HUES64 (cell line): ENCODE measurements at regions not wholly inside any gene's neighbourhood (a gene's known extent, or its start where the extent isn't known, plus 50 kb on each side); places are given as distances from the start of the nearest gene placed in this dataset.
"Not testable (repeated sequence)": the region's sequence is repeated elsewhere in the genome, so short reads cannot be mapped to it uniquely, and the experiment has no call there.

Source experiments
- H3K27ac ChIP-seq: 2 replicates; pipeline ENCODE4 v1.7.0; 2013; ENCODE audit warnings: low read depth, low read length, inconsistent platforms
- H3K27me3 ChIP-seq: 2 replicates; pipeline ENCODE4 v1.6.1; 2013; ENCODE audit warnings: mild to moderate bottlenecking, low read length; ENCODE audit not compliant: insufficient read depth
- H3K36me3 ChIP-seq: 2 replicates; pipeline ENCODE4 v1.6.1; 2013; ENCODE audit warnings: mild to moderate bottlenecking, low read length; ENCODE audit not compliant: insufficient read depth
- H3K4me1 ChIP-seq: 2 replicates; pipeline ENCODE4 v1.6.1; 2013; ENCODE audit warnings: mild to moderate bottlenecking, low read length, moderate library complexity; ENCODE audit not compliant: insufficient read depth
- H3K4me3 ChIP-seq: 2 replicates; pipeline ENCODE4 v1.5.1; 2013; ENCODE audit warnings: mild to moderate bottlenecking, low read length, moderate library complexity
- H3K9ac ChIP-seq: 2 replicates; pipeline ENCODE4 v1.6.1; 2013; ENCODE audit warnings: mild to moderate bottlenecking, low read depth, low read length
- H3K9me3 ChIP-seq: 2 replicates; pipeline ENCODE4 v1.6.1; 2013; ENCODE audit warnings: low read depth, low read length; ENCODE audit not compliant: insufficient read depth
- WGBS: fragments of 150-250, 120-280 bp; methylation state at CpG from one replicate; pipeline ENCODE4 v1.1.7; 2013; ENCODE audit warnings: missing lambda C conversion rate; 5-methylcytosine and 5-hydroxymethylcytosine counted together

DNA sequence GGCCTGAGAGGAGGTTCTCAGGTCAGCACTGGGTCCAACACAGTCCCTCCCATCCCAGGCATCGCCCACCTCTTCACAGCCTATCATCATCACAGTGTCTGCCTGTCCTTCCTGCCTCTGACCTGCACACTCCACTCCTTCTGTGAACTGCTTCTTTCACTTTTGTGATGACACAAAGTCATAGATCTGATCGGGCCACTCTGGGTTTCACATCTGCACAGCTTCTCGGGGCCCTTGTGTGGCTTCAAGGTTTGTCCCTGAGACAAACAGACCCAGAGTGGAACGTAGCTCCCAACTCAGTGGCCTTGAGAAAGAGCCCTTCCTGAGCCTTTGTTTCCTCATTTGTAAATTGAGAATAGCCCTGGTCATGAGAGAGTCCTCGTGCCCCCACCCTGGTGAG is 377.1 kb downstream of the ANAPC1 start:
- H3K4me1 ChIP-seq, H3K9ac ChIP-seq, H3K27me3 ChIP-seq, H3K9me3 ChIP-seq, H3K36me3 ChIP-seq, H3K4me3 ChIP-seq, H3K27ac ChIP-seq: not testable (repeated sequence)
- WGBS, result 89% methylated on average over 4 of the region's 5 CpGs

GRCh38 chr2:111509225-111509869 is 374.6 kb downstream of the ANAPC1 start:
- H3K4me1 ChIP-seq, H3K27ac ChIP-seq, H3K27me3 ChIP-seq, H3K4me3 ChIP-seq, H3K9ac ChIP-seq, H3K9me3 ChIP-seq, H3K36me3 ChIP-seq: not testable (repeated sequence)
- WGBS, result 91% methylated on average over 6 of the region's 6 CpGs

DNA sequence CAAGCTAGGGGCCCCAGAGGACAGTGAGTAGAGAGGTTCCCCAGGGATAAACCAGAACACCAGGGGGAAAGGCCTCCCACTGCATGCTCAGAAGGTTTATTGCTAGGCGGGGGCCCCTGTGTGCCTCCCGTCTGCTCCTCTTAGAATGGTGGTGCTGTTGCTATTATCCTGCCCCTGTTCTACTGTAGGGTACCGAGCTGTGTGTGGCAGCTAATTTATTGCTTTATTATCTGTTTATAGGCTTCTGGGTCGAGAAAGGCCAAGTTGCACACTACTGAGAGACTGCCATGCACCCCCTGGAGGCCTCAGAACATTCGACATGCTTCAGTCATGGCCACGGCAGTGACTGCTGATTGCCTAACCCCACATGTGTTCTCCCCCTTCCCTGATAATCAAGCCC is 373.6 kb downstream of the ANAPC1 start:
- H3K9me3 ChIP-seq, H3K36me3 ChIP-seq, H3K27me3 ChIP-seq, H3K4me1 ChIP-seq, H3K4me3 ChIP-seq, H3K27ac ChIP-seq, H3K9ac ChIP-seq: not testable (repeated sequence)
- 93% methylated on average over 2 of the region's 6 CpGs for WGBS

DNA sequence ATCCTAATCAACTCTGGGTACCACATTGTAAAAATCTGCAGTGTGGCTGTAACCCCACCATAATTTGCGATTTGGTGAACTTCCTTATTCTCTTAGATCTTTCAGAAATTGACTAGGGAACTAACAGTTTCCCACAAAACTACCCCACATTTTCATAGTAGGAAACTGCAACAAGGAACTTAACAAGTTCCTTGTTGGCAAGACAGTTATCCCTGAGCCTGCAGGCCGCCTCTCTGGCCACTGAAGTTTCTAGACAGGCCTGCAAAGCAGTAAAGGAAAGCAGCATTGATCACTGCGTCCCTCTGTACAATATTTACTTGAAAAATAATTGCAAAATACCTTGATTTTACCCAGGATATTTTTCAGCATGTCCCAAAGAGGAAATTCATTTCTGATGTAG is 372.9 kb downstream of the ANAPC1 start:
- H3K9ac ChIP-seq, H3K27me3 ChIP-seq, H3K36me3 ChIP-seq, H3K9me3 ChIP-seq, H3K27ac ChIP-seq, H3K4me1 ChIP-seq, H3K4me3 ChIP-seq: not testable (repeated sequence)
- 86% methylated on average over 1 of the region's 3 CpGs for WGBS

DNA sequence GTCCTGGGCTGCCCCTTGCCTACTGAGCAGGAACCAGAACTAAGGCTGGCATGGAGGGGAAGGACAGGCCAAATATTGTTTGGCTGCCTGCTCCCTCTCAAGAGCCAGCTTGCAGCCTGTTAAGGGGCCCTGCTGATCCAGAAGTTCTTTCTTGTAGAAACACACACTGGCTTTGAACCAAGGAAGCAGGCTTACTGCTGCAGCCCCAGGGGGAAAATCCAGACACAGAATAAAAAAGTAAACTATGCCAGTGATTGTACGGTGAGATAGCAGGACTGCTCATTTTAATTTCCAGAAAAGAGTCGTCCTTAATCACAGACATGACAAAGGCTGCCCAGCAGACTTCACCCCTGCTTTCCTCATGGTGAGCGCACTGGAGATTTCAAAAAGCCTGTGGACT is 371.6 kb downstream of the ANAPC1 start:
- not testable (repeated sequence) for H3K4me1 ChIP-seq, H3K4me3 ChIP-seq, H3K27me3 ChIP-seq, H3K9me3 ChIP-seq, H3K27ac ChIP-seq, H3K9ac ChIP-seq, H3K36me3 ChIP-seq
- WGBS, result 84% methylated on average over 2 of the region's 3 CpGs

- not testable (repeated sequence) for H3K9ac ChIP-seq, H3K4me1 ChIP-seq, H3K9me3 ChIP-seq, H3K36me3 ChIP-seq, H3K27ac ChIP-seq, H3K4me3 ChIP-seq, H3K27me3 ChIP-seq
- 100% methylated on average over 2 of the region's 4 CpGs for WGBS
These were observed 369.9 kb downstream of the ANAPC1 start for GRCh38 chr2:111514138-111514537.

- H3K4me3 ChIP-seq, H3K9ac ChIP-seq, H3K4me1 ChIP-seq, H3K27ac ChIP-seq, H3K9me3 ChIP-seq, H3K27me3 ChIP-seq, H3K36me3 ChIP-seq: not testable (repeated sequence)
- 100% methylated on average over 1 of the region's 2 CpGs for WGBS
These were observed 366.8 kb downstream of the ANAPC1 start for GRCh38 chr2:111517050-111517720.

DNA sequence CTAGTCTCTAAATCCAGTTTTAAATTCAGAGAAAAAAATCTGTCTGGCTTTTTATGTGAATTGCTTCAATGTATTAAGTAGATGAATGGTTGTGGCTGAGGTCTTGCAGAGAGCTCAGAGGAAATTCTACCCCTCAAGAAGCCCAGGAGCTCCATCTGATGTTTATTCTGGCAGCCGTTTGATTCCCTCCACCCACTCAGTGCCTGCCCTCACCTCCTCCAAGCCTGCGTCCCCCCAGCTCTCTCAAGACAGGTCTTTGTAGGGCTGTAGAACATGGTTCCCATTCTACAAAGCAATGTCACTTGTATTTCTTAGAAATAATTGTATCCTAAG is 366.3 kb downstream of the ANAPC1 start:
- 86% methylated on average over 1 of the region's 2 CpGs for WGBS
- H3K9ac ChIP-seq, H3K4me1 ChIP-seq, H3K36me3 ChIP-seq, H3K27ac ChIP-seq, H3K4me3 ChIP-seq, H3K27me3 ChIP-seq, H3K9me3 ChIP-seq: not testable (repeated sequence)

DNA sequence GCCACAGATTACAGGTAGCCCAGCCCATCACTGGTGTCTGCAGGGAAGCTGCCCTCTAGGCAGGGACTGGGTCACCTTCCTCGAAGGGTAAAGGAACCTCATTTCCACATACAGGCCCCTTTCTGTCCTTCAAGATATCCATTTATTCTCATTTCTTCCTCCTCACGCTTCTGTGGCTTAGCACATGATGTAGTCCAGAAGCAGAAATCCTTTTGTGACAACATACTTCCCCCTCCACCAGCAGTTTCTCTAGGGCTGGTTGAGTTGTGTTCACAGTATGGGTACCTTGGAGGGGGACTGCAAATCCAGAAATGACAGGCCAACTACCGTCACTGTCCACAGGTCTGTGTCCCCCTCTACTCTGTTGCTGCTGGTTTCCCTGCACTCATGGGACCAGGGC is 364.9 kb downstream of the ANAPC1 start:
- 87% methylated on average over 3 of the region's 3 CpGs for WGBS
- Histone ChIP-seq H3K4me1 (no peaks in the 10 kb centered on the region), H3K9ac (no peak overlapping the region), H3K9me3 (no peaks in the 10 kb centered on the region), H3K27ac (no peak overlapping the region), H3K4me3 (no peak overlapping the region), H3K36me3 (no peaks in the 10 kb centered on the region), H3K27me3 (no peaks in the 10 kb centered on the region)

- H3K9ac ChIP-seq, result no peak overlapping the region
- H3K27ac ChIP-seq, result no peak overlapping the region
- 94% methylated on average over 5 of the region's 5 CpGs for WGBS
- H3K9me3 ChIP-seq, result no peaks in the 10 kb centered on the region
- H3K4me3 ChIP-seq, result no peak overlapping the region
- H3K27me3 ChIP-seq, result no peaks in the 10 kb centered on the region
- H3K4me1 ChIP-seq, result no peaks in the 10 kb centered on the region
- no peaks in the 10 kb centered on the region for H3K36me3 ChIP-seq
These were observed 361.7 kb downstream of the ANAPC1 start for GRCh38 chr2:111522231-111522768.

GRCh38 chr2:111523009-111523408 is 361.0 kb downstream of the ANAPC1 start:
- Histone ChIP-seq H3K4me1 (no peaks in the 10 kb centered on the region), H3K36me3 (no peaks in the 10 kb centered on the region), H3K4me3 (no peak overlapping the region), H3K27me3 (no peaks in the 10 kb centered on the region), H3K9ac (no peak overlapping the region), H3K27ac (no peak overlapping the region), H3K9me3 (no peaks in the 10 kb centered on the region)
- WGBS, result 89% methylated on average over 12 of the region's 12 CpGs

DNA sequence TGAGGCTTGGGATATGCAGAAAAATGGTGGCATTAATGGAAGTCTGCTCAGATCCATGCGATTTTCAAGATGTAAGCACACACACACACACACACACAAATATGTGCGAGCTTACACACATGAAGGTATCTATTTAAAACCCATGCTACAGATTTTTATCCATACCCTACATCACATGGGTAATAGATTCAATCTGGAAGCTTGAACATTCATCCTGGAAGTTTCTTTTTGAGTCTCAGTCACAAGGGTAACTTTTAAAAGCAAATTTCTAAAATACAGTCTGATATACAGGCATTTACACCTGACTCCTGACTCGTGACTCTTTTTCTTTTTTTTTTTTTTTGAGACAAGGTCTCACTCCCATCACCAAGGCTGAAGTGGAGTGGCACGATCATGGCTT is 359.0 kb downstream of the ANAPC1 start:
- 92% methylated on average over 3 of the region's 4 CpGs for WGBS
- H3K4me1 ChIP-seq, result not testable (repeated sequence)

More for the DNA sequence above, 359.0 kb downstream of the ANAPC1 start:
- not testable (repeated sequence) for H3K27me3 ChIP-seq, H3K4me3 ChIP-seq, H3K9ac ChIP-seq, H3K9me3 ChIP-seq, H3K36me3 ChIP-seq, H3K27ac ChIP-seq
